CD4-positive, alpha-beta T cell treated with Interleukin-10 for 1 hour (primary cell): ENCODE measurements at regions not wholly inside any gene's neighbourhood (a gene's known extent, or its start where the extent isn't known, plus 50 kb on each side); places are given as distances from the start of the nearest gene placed in this dataset.
"Not testable (repeated sequence)": the region's sequence is repeated elsewhere in the genome, so short reads cannot be mapped to it uniquely, and the experiment has no call there.

Experiments used
- DNase-seq: peaks from one replicate; pipeline ENCODE4 v3.0.0-alpha.2; 2020

DNA sequence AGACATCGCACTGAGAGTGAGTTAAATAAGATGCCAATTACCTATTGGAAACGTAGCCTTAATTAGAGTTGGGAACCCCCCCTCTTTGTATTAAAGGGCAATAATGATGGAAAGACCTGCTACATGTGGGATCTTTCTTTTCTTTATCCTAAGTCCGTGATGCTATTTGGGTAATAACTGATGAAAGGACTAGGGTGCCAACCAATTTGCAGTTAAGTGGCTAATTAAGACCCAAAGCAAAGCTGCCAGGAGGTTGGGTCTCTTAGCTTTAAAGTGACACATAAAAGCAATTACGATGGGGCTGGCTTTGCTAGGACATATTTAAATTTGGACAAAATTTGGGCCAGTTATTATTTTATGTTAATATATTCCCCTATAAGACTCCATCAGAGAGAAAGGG lies 728.8 kb downstream of the NR2F1-AS1 start:
- no peak for DNase-seq

DNA sequence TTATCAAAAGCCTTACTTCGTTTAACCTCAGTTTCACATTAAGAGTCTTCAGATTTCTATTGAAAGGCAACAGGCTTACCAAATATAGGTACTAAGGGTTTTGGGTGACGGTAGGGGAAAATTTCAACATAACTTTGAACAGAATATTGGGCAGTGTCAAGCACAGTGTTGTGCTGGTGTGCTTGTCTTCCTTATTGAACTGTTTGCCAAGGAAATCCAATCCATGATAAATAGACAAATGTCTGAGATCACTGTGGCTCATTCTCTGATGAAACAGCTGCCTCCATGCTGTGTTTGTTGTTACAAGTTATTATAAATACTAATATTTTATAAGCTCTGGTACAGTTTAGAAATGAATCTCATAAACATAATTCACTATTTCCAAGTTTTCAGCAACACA lies 730.1 kb downstream of the NR2F1-AS1 start:
- DNase-seq = no peak

GRCh38 chr5:92849756-92850155 lies 731.3 kb downstream of the NR2F1-AS1 start:
- DNase-seq = no peak

GRCh38 chr5:92841604-92842155 lies 739.3 kb downstream of the NR2F1-AS1 start:
- DNase-seq = no peak

GRCh38 chr5:92838253-92838652 lies 742.8 kb downstream of the NR2F1-AS1 start:
- no peak for DNase-seq

GRCh38 chr5:92836855-92837755 lies 743.9 kb downstream of the NR2F1-AS1 start:
- DNase-seq = no peak

DNA sequence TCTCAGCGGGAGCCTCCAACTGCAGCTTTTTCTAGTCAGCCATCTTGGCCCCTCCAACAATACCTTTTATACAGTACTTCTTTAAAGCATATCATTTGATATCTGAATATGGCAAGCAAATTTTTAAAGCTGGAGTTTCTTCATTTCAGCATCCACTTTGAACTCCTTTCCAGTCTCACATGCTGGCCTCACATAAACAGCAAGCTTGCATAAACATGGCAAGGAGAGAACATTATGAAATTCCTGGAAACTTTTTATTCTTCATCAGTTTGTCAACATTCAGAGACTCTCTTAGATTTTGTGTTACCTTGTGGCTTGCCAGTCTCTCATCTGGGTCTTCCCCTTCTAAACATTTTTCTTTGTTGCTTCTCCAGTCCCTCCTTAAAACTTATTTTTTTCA lies 745.3 kb downstream of the NR2F1-AS1 start:
- DNase-seq = no peak

DNA sequence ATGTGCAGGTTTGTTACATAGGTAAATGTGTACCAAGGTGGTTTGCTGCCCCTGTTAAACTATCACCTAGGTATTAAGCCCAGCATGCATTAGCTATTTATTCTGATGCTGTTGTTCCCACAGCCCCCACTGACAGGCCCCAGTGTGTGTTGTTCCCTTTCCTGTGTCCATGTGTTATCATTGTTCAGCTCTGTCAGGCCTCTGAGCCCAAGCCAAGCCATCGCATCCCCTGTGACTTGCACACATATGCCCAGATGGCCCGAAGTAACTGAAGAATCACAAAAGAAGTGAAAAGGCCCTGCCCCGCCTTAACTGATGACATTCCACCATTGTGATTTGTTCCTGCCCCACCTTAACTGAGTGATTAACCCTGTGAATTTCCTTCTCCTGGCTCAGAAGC lies 757.5 kb downstream of the NR2F1-AS1 start:
- not testable (repeated sequence) for DNase-seq

DNA sequence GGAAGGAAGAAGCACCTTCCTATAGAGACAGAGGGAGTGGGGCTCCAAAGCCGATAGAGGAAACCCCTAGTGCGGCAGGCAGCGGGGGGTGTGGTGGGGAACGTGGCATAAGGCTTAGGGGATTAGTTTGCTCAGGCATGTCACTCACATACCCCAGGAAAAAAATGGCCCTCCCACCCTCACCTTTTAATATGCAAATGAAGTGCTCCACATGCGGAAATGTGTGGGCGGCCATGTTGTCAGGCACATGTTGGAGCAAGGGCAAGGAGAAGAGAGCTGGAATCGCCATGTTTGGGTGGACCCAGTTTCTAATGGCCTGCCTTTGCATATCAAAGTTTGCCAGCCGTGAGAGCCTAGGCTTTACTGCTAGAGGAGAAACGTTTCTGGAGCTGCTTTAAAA lies 758.8 kb downstream of the NR2F1-AS1 start:
- no peak for DNase-seq

- DNase-seq = no peak
Observed at GRCh38 chr5:92809855-92810465, 771.1 kb downstream of the NR2F1-AS1 start.

GRCh38 chr5:92808474-92808873 lies 772.5 kb downstream of the NR2F1-AS1 start:
- no peak for DNase-seq

DNA sequence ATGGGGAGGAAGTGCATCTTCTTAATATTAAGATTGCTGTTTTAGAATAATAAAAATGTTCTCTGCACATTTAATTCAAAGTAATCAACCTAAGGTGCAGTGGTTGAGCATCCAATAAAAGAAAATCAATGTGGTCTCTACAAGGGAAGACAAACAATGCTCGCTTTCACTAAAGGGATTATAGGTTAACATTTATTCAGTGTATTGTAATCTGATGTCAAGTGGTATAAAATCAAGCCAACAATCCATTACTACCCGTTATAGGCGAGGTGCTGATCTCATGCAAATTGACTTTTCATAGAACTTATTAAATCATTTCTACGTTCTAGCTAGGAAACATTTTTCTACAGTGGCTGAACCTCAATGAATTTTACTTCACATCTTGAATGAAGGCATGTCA lies 773.9 kb downstream of the NR2F1-AS1 start:
- DNase-seq = no peak

DNA sequence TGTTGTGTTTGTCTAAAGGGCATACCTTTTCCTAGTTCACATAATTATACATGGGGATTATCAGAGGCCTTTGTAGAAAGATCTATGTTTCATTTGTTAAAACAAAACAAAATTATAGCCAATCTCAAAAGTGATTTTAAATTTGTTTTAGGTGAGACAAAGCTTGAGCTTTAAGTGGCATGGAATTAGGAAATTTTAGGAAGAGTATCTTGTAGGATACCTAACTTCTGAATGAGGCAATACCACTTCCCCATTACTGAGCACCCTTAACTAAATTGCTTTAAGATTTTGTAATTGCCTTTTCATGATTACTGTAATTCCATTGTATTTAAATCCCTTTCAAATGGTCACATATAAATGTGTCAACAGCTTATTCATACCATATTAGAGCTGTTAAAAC lies 775.6 kb downstream of the NR2F1-AS1 start:
- DNase-seq = no peak

- no peak for DNase-seq
Observed at GRCh38 chr5:92801911-92802310, 779.1 kb downstream of the NR2F1-AS1 start.

- no peak for DNase-seq
Observed at GRCh38 chr5:92800365-92800764, 780.7 kb downstream of the NR2F1-AS1 start.

- no peak for DNase-seq
Observed at GRCh38 chr5:92795633-92796032, 785.4 kb downstream of the NR2F1-AS1 start.

GRCh38 chr5:92780057-92780456 lies 801.0 kb downstream of the NR2F1-AS1 start:
- no peak for DNase-seq

DNA sequence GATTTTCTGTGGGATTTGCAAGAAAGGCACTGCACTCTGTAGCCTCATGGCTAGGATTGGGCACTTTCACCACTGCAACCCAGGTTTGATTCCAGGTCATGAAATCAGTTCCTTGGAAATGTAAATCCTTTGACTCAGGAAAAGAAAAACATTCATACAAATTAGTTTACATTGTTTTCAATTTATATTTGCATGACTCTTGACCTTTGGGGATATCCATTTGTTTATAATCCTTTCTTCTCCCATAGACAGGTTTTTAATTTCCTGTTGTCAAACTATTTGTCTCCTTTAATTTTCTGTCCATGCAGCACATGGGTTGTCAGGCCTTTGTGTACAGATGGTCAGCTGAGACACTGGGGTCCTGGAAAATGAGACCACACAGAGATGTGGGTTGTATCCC lies 801.5 kb downstream of the NR2F1-AS1 start:
- no peak for DNase-seq

- DNase-seq = no peak
Observed at GRCh38 chr5:92778261-92778660, 802.8 kb downstream of the NR2F1-AS1 start.

GRCh38 chr5:92777421-92777820 lies 803.6 kb downstream of the NR2F1-AS1 start:
- no peak for DNase-seq

- DNase-seq = no peak
Observed at GRCh38 chr5:92775711-92776615, 805.1 kb downstream of the NR2F1-AS1 start.

GRCh38 chr5:92769978-92770377 lies 811.0 kb downstream of the NR2F1-AS1 start:
- DNase-seq = no peak

DNA sequence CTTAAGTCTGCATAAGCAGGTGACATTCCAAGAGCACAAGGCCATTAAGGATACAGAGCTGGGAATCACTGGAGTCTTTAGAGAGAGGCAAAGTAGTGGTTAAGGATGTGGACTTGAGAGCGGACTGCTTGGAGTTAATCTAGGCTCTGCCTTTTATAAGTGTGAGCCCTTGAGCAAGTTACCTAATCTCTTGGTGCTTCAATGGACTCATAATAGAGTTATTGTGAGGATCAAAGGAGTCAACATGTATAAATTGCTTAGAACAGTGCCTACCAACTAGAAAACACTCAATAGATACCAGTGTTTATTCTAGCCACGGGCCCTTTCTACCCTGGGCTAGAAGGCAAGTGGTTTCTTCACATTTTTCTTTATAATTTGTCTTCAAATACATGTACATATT lies 819.4 kb downstream of the NR2F1-AS1 start:
- no peak for DNase-seq
